SK-N-SH (cell line): ENCODE measurements at regions not wholly inside any gene's neighbourhood (a gene's known extent, or its start where the extent isn't known, plus 50 kb on each side); places are given as distances from the start of the nearest gene placed in this dataset.

ENCODE experiments used
- EP300 ChIP-seq, 2 experiments: IDR thresholded peaks; 2 replicates each; pipeline versions ENCODE4 v1.4.0 to v1.6.1; 2012; ENCODE audit warnings: borderline replicate concordance in 1 of 2, low read depth in 1 of 2, low read length in 1 of 2
- POLR2AphosphoS5 ChIP-seq: IDR thresholded peaks from 2 replicates; pipeline ENCODE4 v1.6.1; 2012; ENCODE audit warnings: low read depth, low read length
- RAD21 ChIP-seq: IDR thresholded peaks from 2 replicates; pipeline ENCODE4 v1.6.1; 2012; ENCODE audit warnings: mild to moderate bottlenecking, low read length
- RCOR1 ChIP-seq: fragments of 150-350 bp; IDR thresholded peaks from 2 replicates; pipeline ENCODE4 v1.6.1; 2017; ENCODE audit warnings: antibody characterized with exemption, low read length
- SIN3A ChIP-seq: IDR thresholded peaks from 2 replicates; pipeline ENCODE4 v1.6.1; 2012; ENCODE audit warnings: low read depth, mild to moderate bottlenecking, low read length, moderate library complexity, borderline replicate concordance
- SMC3 ChIP-seq: IDR thresholded peaks from 2 replicates; pipeline ENCODE4 v1.6.1; 2012; ENCODE audit warnings: low read depth, low read length, improper control_type of control experiment
- TAF1 ChIP-seq: IDR thresholded peaks from 2 replicates; pipeline ENCODE4 v1.6.1; 2012; ENCODE audit warnings: low read depth, mild to moderate bottlenecking, low read length, moderate library complexity, borderline replicate concordance
- TCF12 ChIP-seq: IDR thresholded peaks from 2 replicates; pipeline ENCODE4 v1.4.0; 2012
- YY1 ChIP-seq: IDR thresholded peaks from 2 replicates; pipeline ENCODE4 v1.4.0; 2012; ENCODE audit warnings: low read depth, mild to moderate bottlenecking
- TF ChIP-seq, protein P1 (sequence below): fragments of 200-600 bp; sonication (generic); IDR thresholded peaks from 2 replicates; pipeline ENCODE4 v1.6.1; 2017; ENCODE audit warnings: antibody characterized with exemption, mild to moderate bottlenecking, moderate library complexity
- TF ChIP-seq, protein P2 (sequence below): IDR thresholded peaks from 2 replicates; pipeline ENCODE4 v1.6.1; 2012; ENCODE audit warnings: mild to moderate bottlenecking, low read depth, low read length, moderate library complexity
- TF ChIP-seq, protein P3 (sequence below): IDR thresholded peaks from 2 replicates; pipeline ENCODE4 v1.4.0; 2012; ENCODE audit warnings: low read depth

DNA sequence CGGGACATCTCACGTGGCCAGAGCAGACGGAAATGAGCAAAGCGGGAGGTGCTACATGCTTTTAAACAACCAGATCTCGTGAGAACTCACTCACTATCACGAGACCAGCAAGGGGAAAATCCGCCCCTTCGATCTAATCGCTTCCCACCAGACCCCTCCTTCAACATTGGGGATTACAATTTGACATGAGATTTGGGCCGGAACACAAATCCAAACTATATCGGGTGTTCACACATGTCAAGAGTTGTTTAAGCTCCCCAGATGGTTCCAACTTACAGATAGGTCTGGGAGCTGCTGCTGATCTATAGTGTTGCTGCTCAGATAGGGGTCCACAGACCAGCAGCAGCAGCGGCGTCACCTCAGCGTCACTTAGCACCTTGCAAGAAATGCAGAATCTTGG, 194.9 kb downstream of the GPAM start:
- TF ChIP-seq, protein P1, sequence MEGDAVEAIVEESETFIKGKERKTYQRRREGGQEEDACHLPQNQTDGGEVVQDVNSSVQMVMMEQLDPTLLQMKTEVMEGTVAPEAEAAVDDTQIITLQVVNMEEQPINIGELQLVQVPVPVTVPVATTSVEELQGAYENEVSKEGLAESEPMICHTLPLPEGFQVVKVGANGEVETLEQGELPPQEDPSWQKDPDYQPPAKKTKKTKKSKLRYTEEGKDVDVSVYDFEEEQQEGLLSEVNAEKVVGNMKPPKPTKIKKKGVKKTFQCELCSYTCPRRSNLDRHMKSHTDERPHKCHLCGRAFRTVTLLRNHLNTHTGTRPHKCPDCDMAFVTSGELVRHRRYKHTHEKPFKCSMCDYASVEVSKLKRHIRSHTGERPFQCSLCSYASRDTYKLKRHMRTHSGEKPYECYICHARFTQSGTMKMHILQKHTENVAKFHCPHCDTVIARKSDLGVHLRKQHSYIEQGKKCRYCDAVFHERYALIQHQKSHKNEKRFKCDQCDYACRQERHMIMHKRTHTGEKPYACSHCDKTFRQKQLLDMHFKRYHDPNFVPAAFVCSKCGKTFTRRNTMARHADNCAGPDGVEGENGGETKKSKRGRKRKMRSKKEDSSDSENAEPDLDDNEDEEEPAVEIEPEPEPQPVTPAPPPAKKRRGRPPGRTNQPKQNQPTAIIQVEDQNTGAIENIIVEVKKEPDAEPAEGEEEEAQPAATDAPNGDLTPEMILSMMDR = no peak
- TF ChIP-seq, protein P2, sequence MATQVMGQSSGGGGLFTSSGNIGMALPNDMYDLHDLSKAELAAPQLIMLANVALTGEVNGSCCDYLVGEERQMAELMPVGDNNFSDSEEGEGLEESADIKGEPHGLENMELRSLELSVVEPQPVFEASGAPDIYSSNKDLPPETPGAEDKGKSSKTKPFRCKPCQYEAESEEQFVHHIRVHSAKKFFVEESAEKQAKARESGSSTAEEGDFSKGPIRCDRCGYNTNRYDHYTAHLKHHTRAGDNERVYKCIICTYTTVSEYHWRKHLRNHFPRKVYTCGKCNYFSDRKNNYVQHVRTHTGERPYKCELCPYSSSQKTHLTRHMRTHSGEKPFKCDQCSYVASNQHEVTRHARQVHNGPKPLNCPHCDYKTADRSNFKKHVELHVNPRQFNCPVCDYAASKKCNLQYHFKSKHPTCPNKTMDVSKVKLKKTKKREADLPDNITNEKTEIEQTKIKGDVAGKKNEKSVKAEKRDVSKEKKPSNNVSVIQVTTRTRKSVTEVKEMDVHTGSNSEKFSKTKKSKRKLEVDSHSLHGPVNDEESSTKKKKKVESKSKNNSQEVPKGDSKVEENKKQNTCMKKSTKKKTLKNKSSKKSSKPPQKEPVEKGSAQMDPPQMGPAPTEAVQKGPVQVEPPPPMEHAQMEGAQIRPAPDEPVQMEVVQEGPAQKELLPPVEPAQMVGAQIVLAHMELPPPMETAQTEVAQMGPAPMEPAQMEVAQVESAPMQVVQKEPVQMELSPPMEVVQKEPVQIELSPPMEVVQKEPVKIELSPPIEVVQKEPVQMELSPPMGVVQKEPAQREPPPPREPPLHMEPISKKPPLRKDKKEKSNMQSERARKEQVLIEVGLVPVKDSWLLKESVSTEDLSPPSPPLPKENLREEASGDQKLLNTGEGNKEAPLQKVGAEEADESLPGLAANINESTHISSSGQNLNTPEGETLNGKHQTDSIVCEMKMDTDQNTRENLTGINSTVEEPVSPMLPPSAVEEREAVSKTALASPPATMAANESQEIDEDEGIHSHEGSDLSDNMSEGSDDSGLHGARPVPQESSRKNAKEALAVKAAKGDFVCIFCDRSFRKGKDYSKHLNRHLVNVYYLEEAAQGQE = no peak
- TF ChIP-seq TAF1 = no peak
- TF ChIP-seq TCF12 = no peak
- TF ChIP-seq YY1 = no peak
- TF ChIP-seq SIN3A = no peak
- TF ChIP-seq RCOR1 = no peak
- TF ChIP-seq EP300 (IDR thresholded peaks at IDR 0.05; ENCODE audit: borderline replicate concordance in 1 of 2, low read depth in 1 of 2, low read length in 1 of 2) = no peak
- TF ChIP-seq POLR2AphosphoS5 = no peak
- TF ChIP-seq, protein P3, sequence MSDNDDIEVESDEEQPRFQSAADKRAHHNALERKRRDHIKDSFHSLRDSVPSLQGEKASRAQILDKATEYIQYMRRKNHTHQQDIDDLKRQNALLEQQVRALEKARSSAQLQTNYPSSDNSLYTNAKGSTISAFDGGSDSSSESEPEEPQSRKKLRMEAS = no peak
- no peak for TF ChIP-seq SMC3
- no peak for TF ChIP-seq RAD21
